ENCODE measurements at regions not wholly inside any gene's neighbourhood (a gene's known extent, or its start where the extent isn't known, plus 50 kb on each side); places are given as distances from the start of the nearest gene placed in this dataset.

- intact Hi-C loops (cut with micrococcal nuclease) = no loop called here
- H3K36me3 Mint-ChIP-seq (ENCODE audit: low read depth) = no peaks in the 10 kb centered on the region
- no peak for DNase-seq (ENCODE audit: low spot score)
- peaks cover 2% of the 10 kb centered on the region for H3K27me3 Mint-ChIP-seq (ENCODE audit: low read depth)
- peaks cover 15% of the 10 kb centered on the region for H3K9me3 Mint-ChIP-seq
- no peak overlapping the region for H3K27ac Mint-ChIP-seq
- peaks cover 6% of the 10 kb centered on the region for H3K4me1 Mint-ChIP-seq (ENCODE audit: low read depth)
- no peak overlapping the region for H3K4me3 Mint-ChIP-seq (ENCODE audit: low read depth)
Measured at GRCh38 chr3:31356941-31357340, 175.8 kb upstream of the STT3B start.

DNA sequence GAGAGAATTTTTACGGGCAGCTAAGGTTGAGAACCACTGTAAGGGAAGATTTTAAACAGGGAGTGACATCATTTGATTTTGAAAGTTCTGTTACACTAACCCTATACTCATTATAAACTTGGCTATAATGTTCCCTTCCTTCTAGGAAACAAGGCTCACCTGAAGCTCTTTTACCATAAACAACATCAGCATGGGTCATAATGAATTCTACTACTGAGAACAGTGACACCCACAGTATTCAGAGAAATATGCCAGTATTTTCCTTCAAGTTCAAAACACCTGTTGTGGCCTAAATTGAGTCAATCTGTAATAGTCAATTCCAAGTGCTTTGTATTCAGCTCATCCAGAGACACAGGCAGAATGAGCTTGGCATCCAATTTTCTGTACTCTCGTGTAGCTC lies 175.3 kb upstream of the STT3B start:
- no peak overlapping the region for H3K4me3 Mint-ChIP-seq (ENCODE audit: low read depth)
- H3K9me3 Mint-ChIP-seq = peaks cover 15% of the 10 kb centered on the region
- H3K36me3 Mint-ChIP-seq (ENCODE audit: low read depth) = no peaks in the 10 kb centered on the region
- H3K27ac Mint-ChIP-seq = no peak overlapping the region
- DNase-seq (ENCODE audit: low spot score) = no peak
- H3K27me3 Mint-ChIP-seq (ENCODE audit: low read depth) = peaks cover 4% of the 10 kb centered on the region
- H3K4me1 Mint-ChIP-seq (ENCODE audit: low read depth) = peaks cover 6% of the 10 kb centered on the region
- intact Hi-C loops (cut with micrococcal nuclease) = no loop called here

- Mint-ChIP-seq H3K27me3 (ENCODE audit: low read depth) (peaks cover 4% of the 10 kb centered on the region), H3K4me1 (ENCODE audit: low read depth) (peaks cover 6% of the 10 kb centered on the region), H3K4me3 (ENCODE audit: low read depth) (no peak overlapping the region), H3K27ac (no peak overlapping the region), H3K9me3 (peaks cover 15% of the 10 kb centered on the region), H3K36me3 (ENCODE audit: low read depth) (no peaks in the 10 kb centered on the region)
- DNase-seq (ENCODE audit: low spot score) = no peak
- intact Hi-C loops (cut with micrococcal nuclease) = no loop called here
Measured at GRCh38 chr3:31358473-31359070, 174.2 kb upstream of the STT3B start.

GRCh38 chr3:31361371-31362273 lies 171.1 kb upstream of the STT3B start:
- Mint-ChIP-seq H3K36me3 (ENCODE audit: low read depth) (no peaks in the 10 kb centered on the region), H3K4me3 (ENCODE audit: low read depth) (no peak overlapping the region), H3K27me3 (ENCODE audit: low read depth) (peaks cover 4% of the 10 kb centered on the region), H3K9me3 (no peaks in the 10 kb centered on the region), H3K27ac (no peak overlapping the region), H3K4me1 (ENCODE audit: low read depth) (peaks cover 6% of the 10 kb centered on the region)
- intact Hi-C loops (cut with micrococcal nuclease) = no loop called here
- no peak for DNase-seq (ENCODE audit: low spot score)

DNA sequence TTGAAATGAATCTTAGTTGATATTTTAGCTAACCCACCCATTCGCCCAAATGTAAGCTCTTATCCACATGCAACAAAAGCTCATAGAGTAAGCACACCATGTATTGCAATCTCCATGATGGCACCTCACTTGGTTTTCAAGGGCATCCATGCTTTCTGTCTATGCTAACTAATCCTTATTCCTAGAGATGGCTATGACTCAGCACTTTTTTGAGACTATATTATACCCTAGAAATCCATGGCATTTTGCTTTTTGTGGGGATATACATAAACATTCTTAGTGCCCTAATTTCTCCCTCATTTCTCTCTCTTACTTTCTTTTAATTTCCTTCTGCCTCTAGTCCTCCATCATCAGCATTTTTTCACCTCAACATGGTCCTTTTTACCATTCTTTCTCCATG lies 168.5 kb upstream of the STT3B start:
- Mint-ChIP-seq H3K27me3 (ENCODE audit: low read depth) (peaks cover 4% of the 10 kb centered on the region), H3K9me3 (no peaks in the 10 kb centered on the region), H3K36me3 (ENCODE audit: low read depth) (no peaks in the 10 kb centered on the region), H3K4me1 (ENCODE audit: low read depth) (no peaks in the 10 kb centered on the region), H3K4me3 (ENCODE audit: low read depth) (no peak overlapping the region), H3K27ac (no peak overlapping the region)
- intact Hi-C loops (cut with micrococcal nuclease) = no loop called here
- no peak for DNase-seq (ENCODE audit: low spot score)

DNA sequence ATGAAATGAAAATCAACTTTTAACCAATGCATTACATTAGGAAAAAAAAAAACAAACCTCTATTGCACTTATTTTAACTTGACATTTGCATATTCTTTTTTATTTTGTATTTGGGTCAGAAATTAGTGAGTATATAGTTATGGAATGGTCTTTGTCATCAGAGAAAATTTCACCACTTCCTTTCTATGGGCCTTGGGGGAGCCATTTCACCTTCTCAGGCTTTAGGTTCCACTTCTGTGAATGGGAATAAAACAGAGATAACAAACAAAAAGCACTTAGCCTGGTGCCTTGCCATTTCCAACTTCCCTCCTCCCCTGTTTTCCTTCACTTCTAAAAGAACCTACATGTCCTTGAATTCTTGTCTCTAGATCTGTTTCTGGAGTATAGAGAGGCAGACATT lies 168.0 kb upstream of the STT3B start:
- H3K36me3 Mint-ChIP-seq (ENCODE audit: low read depth) = no peaks in the 10 kb centered on the region
- no peaks in the 10 kb centered on the region for H3K9me3 Mint-ChIP-seq
- no peak for DNase-seq (ENCODE audit: low spot score)
- no peak overlapping the region for H3K4me3 Mint-ChIP-seq (ENCODE audit: low read depth)
- peaks cover 4% of the 10 kb centered on the region for H3K27me3 Mint-ChIP-seq (ENCODE audit: low read depth)
- H3K27ac Mint-ChIP-seq = no peak overlapping the region
- intact Hi-C loops (cut with micrococcal nuclease) = no loop called here
- H3K4me1 Mint-ChIP-seq (ENCODE audit: low read depth) = no peaks in the 10 kb centered on the region

GRCh38 chr3:31367518-31367917 lies 165.2 kb upstream of the STT3B start:
- no peak for DNase-seq (ENCODE audit: low spot score)
- Mint-ChIP-seq H3K9me3 (no peaks in the 10 kb centered on the region), H3K36me3 (ENCODE audit: low read depth) (no peaks in the 10 kb centered on the region), H3K4me1 (ENCODE audit: low read depth) (no peaks in the 10 kb centered on the region), H3K27me3 (ENCODE audit: low read depth) (no peaks in the 10 kb centered on the region), H3K27ac (no peak overlapping the region), H3K4me3 (ENCODE audit: low read depth) (no peak overlapping the region)
- intact Hi-C loops (cut with micrococcal nuclease) = no loop called here

DNA sequence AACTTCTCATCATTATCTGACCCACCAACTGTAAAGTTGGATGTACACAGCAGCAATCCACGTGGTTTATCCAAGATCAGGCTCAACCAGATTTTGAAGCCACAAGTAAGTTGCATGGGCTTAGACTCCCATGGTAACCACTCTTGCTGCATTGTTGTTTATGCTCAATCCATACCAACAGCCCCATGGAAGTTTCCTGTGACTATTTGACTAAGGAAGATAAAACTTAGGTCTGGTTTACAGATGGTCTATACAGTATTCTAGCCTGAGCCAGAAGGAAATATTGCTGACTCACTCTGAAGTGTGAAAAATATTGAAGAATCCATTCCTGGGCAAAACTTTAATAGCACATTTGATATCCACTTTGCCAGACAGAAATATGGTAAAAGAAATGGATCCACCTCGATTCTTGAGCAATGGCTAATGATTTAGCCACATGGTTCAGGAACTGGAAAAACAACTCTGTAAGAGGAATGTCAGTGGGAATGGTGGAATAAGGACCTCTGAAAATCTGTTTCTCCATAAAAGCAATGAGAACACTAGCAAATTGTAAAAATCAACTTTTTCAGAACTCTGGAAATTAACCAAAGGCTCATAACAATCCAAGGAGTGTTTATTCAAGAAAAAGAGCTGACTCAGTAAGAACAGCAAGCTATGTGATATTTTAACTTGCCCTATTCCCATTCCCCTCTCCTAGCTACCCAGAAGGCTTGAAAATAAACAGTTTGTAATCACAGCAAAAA lies 162.9 kb upstream of the STT3B start:
- Mint-ChIP-seq H3K9me3 (no peaks in the 10 kb centered on the region), H3K27ac (no peak overlapping the region), H3K27me3 (ENCODE audit: low read depth) (no peaks in the 10 kb centered on the region), H3K4me3 (ENCODE audit: low read depth) (no peak overlapping the region), H3K36me3 (ENCODE audit: low read depth) (no peaks in the 10 kb centered on the region), H3K4me1 (ENCODE audit: low read depth) (no peaks in the 10 kb centered on the region)
- DNase-seq (ENCODE audit: low spot score) = no peak
- intact Hi-C loops (cut with micrococcal nuclease) = no loop called here

DNA sequence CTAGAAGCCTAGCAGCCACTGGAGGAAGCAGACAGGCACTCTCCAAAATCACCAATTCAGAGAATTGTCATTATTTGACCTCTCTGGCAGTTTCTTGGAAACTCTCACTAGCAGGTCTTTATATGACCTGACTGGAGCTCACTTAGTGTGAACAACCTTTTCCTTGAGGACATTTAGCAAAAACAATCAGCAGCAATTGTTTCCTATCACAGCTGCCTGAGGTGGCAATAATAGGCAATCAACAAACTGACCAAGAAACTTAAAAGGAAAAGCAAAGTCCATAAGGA lies 162.4 kb upstream of the STT3B start:
- Mint-ChIP-seq H3K4me3 (ENCODE audit: low read depth) (no peak overlapping the region), H3K27ac (no peak overlapping the region), H3K9me3 (no peaks in the 10 kb centered on the region), H3K27me3 (ENCODE audit: low read depth) (no peaks in the 10 kb centered on the region), H3K4me1 (ENCODE audit: low read depth) (no peaks in the 10 kb centered on the region), H3K36me3 (ENCODE audit: low read depth) (no peaks in the 10 kb centered on the region)
- no peak for DNase-seq (ENCODE audit: low spot score)
- intact Hi-C loops (cut with micrococcal nuclease) = no loop called here

DNA sequence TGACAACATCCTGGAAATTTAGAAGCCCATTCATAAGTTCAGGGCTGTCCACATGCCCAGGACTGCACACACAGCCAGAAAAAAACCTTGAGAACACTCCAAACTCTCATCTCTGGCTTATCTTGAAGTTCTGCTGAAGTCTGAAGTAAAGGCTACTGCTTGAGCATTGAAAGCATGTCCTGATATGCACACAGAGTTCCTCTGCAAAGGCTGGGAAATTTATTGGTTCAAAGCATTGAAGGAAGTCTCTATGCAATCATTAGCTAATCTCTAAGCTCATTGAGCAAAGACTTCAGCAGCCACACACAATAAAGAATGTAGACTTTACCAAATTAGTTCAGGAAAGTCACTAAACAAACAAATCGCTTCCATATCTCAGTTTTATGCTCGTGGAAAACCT lies 162.0 kb upstream of the STT3B start:
- intact Hi-C loops (cut with micrococcal nuclease) = no loop called here
- H3K27me3 Mint-ChIP-seq (ENCODE audit: low read depth) = no peaks in the 10 kb centered on the region

GRCh38 chr3:31371484-31372177 lies 161.1 kb upstream of the STT3B start:
- Mint-ChIP-seq H3K4me1 (ENCODE audit: low read depth) (no peaks in the 10 kb centered on the region), H3K36me3 (ENCODE audit: low read depth) (no peaks in the 10 kb centered on the region), H3K9me3 (no peaks in the 10 kb centered on the region), H3K27ac (no peak overlapping the region), H3K4me3 (ENCODE audit: low read depth) (no peak overlapping the region), H3K27me3 (ENCODE audit: low read depth) (no peaks in the 10 kb centered on the region)
- intact Hi-C loops (cut with micrococcal nuclease) = no loop called here
- DNase-seq (ENCODE audit: low spot score) = no peak

More for the DNA sequence above, 162.0 kb upstream of the STT3B start:
- no peak overlapping the region for H3K4me3 Mint-ChIP-seq (ENCODE audit: low read depth)
- no peak overlapping the region for H3K27ac Mint-ChIP-seq
- H3K36me3 Mint-ChIP-seq (ENCODE audit: low read depth) = no peaks in the 10 kb centered on the region
- H3K9me3 Mint-ChIP-seq = no peaks in the 10 kb centered on the region
- no peak for DNase-seq (ENCODE audit: low spot score)
- H3K4me1 Mint-ChIP-seq (ENCODE audit: low read depth) = no peaks in the 10 kb centered on the region

DNA sequence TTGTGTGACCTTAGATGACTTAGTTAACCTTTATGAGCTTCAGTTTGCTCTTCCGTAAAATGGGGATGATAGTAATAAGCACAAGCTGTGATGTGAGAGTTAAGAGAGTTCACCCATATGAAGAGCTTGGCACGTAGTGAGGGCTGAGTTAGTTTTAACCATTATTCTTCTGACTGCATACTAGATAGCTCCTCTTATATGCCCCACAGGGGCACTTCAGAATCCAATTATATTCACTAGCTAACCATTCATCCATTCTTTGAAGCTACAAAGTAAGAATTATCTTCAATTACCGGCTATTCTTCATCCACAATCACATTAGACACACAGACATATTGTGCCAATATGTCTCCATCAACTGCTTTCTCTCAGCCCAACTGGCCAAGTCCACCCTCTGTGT lies 159.0 kb upstream of the STT3B start:
- no peak overlapping the region for H3K4me3 Mint-ChIP-seq (ENCODE audit: low read depth)
- H3K4me1 Mint-ChIP-seq (ENCODE audit: low read depth) = peaks cover 3% of the 10 kb centered on the region

More for the DNA sequence above, 159.0 kb upstream of the STT3B start:
- Mint-ChIP-seq H3K9me3 (no peaks in the 10 kb centered on the region), H3K27me3 (ENCODE audit: low read depth) (no peaks in the 10 kb centered on the region), H3K27ac (no peak overlapping the region), H3K36me3 (ENCODE audit: low read depth) (no peaks in the 10 kb centered on the region)
- intact Hi-C loops (cut with micrococcal nuclease) = no loop called here
- DNase-seq (ENCODE audit: low spot score) = no peak

Measured in activated T-helper 2 cell treated with anti-CD3 and anti-CD28 coated beads, Interferon-gamma antibody, Interleukin-2, Interleukin-4, amounts not matched to agents 10 μg/mL and 5 μg/mL and 100 μg/mL, durations not matched to agents 14 hours and 24 hours and 36 hours (primary cell).